Fibroblast of the conjunctiva (primary cell): ENCODE measurements at regions not wholly inside any gene's neighbourhood (a gene's known extent, or its start where the extent isn't known, plus 50 kb on each side); places are given as distances from the start of the nearest gene placed in this dataset.

Source experiments
- DNase-seq: peaks from one replicate; pipeline ENCODE4 v3.0.0-alpha.2; 2010; ENCODE audit warnings: low read depth

DNA sequence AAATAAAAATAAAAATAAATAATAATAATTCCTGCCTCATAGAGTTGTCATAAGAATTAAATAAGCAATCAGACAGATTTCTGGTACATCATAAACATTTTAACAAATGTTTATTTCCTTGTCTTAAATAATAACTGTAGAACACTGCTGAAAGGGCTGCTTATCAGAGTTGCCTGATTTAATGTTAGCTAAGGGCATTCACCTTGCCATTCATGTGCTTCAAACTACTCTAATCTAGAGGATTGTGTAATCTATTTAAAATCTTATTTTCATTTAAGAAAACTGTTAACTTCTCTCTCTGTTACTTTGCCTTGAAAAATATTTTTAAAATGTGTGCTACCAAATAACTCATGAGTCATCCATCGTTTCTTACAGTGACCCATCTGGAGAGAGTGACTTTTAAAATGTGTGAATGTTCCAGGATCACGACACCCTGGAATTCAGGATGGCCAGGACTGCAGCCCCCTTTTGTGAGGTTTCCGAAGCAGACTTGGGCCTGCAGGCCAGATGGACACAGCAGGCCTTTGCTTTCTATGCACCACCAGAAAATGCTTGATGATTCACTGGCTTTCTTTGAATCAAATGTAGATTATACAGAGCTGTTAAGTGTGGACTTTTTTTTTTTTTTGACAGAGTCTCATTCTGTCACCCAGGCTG, 109.1 kb upstream of the TNS3 start:
- DNase-seq: no peak

DNA sequence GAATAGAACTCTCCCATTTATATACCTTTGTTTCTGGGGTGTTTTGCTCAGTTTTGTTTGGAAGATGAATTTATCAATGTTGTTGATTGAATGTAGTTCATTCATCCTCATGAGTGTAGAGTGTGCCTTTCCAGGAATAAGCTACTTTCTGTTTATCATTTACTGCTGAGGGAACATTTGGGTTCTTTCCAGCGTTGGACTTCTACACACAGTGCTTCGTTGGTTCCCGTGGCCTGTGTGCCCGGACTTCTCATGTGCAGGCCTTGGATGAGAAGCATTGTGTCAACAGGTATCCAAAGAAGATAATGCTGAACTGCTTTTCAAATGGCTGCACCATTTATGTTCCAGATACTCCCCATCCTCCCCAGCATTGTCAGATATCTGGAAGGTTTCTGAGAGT, 107.6 kb upstream of the TNS3 start:
- no peak for DNase-seq

DNA sequence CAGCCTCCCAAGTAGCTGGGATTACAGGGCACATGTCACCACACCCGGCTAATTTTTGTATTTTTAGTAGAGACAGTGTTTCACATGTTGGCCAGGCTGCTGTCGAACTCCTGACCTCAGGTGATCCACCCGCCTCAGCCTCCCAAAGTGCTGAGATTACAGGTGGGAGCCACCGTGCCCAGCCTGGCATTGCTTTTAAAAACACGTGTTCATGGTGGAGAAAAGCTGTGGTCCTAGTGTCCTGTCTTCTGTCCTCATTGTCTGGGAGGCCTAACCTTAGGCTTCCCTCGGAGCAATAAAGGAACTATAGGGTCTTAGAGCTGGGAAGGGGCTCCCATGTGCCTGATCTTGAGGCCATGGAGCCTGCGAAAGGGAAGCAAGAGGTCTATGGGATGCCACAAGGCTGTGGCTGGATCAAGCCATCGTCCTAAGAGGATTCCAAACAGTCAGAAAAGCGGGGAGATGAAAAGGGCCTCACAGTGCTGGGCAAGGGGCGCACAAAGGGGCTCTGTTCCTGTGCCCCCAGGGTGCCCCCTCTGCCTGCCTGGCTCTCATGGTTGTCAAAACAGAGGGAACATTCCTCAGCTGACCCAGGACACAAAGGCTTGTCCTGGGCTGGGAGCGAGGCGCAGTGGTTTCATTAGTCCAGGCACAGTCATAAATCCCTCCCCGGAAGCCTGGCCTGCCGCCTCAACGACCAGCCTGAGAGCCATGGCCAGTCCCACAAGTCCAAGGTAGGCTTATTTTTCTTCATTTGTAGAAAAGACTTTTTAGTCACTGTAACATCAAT, 106.6 kb upstream of the TNS3 start:
- no peak for DNase-seq

DNA sequence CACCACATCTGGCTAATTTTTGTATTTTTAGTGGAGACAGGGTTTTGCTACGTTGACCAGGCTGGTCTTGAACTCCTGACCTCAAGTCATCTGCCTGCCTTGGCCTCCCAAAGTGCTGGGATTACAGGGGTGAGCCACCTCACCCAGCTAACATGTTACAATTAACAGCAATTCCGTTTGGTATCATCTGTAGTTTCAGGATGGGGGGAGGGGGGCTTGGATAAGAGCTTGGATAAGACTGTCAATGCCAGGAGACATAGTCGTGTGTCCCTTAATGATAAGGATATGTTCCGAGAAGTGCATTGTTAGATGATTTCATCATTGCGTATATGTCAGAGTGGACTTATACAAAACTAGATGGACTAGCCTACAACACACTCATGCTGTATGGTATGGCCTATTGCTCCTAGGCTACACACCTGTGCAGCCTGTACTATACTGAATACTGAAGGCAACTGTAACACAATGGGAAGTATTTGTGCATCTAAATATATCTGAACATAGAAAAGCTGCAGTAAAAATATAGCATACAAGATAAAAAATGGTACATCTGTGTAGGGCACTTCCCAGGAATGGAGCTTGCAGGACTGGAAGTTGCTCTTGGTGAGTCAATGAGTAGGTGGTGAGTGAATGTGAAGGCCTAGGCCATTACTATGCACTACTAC, 103.9 kb upstream of the TNS3 start:
- no peak for DNase-seq

DNA sequence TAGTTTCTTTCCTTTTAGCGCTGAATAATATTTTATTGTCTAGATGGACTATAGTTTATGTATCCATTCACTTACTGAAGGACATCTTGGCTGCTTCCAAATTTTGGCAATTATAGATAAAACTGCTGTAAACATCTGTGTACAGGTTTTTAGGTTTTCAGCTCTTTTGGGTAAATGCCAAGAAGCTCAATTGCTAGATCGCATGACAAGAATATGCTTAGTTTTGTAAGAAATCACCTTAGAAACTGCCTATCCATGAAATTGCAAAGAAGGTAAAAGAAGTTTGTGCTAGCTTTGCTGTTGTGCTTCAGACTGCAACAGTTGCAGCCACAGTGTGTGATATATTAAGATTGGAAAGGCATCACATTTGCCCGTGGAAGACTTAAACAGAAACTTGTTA, 103.2 kb upstream of the TNS3 start:
- DNase-seq: no peak

DNA sequence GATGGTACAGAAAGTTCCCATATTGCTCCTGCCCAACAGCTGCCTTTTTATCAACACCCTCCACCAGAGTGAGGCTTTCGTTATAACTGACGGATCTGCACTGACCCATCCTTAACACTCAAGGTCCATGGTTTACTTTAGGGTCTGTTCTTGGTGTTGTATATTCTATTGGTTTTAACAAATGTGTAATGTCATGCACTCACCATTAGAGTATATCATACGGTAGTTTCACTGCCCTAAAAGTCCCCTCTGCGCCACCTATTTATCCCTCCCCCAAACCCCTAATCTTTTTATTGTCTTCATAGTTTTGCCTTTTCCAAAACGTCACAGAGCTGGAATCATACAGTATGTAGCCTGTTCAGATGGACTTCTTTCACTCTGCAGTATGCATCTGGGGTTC, 102.8 kb upstream of the TNS3 start:
- DNase-seq: no peak

DNA sequence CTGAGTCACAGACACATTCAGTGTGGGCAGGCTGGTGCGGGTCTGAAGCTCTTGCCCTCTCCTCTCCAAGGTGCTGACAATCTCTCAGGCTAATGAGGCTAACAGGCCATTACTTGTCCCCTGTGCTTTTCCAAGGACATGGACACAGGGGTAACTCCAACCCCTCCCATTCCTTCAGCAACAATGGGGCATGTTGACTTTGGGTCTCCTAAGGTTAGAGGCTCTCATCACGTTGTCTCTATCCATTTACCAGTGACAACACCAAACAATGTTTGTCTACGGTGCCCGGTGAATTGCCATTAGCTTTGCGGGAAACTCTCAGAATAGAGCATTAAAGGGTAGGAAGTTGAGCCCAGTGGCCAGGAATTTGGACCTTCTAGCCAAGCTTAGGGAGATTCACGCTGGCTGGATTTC, 101.6 kb upstream of the TNS3 start:
- no peak for DNase-seq

DNA sequence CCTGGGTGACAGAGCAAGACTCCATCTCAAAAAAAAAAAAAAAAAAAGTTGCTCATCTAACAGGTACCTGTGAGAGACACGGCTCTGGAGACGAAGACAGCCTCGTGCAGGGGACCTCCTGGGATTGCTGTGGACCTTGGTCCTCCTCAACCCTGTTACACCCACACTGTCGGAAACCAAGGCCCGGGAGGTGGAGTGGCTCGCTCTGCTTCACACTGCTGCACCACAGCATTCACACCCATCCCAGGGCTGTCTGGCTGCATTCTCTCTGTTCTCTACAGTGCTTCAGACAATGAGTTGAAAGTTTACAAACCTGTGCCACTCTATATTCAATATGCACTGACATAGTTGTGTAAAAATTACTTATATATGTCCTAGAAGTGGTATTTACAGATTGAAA, 101.0 kb upstream of the TNS3 start:
- no peak for DNase-seq

DNA sequence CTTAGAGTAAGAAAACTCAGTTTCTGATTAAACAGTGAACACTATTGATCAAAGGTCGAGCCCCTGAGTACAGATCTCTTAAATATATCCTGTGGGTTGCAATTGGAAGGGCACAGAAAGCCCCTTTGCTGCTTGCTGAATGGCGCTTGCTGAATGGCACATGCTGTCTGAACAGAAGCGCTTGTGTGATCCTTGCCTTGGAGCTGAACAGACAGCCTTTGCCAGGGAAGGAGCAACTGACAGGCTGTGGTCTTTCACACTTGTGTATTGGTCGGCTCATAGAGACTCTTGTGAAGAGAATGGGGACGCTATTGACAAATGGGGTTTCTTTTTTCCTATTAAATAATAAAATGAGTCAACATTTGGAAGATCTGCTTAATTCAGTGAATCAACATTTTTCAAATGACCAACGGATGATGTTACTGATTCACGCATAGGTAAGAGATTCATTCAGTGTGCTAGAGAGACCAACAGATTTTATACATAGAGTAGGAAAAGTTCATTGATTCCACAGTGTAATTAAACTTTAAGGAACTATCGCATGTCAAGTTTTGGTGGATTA, 99.4 kb upstream of the TNS3 start:
- no peak for DNase-seq

DNA sequence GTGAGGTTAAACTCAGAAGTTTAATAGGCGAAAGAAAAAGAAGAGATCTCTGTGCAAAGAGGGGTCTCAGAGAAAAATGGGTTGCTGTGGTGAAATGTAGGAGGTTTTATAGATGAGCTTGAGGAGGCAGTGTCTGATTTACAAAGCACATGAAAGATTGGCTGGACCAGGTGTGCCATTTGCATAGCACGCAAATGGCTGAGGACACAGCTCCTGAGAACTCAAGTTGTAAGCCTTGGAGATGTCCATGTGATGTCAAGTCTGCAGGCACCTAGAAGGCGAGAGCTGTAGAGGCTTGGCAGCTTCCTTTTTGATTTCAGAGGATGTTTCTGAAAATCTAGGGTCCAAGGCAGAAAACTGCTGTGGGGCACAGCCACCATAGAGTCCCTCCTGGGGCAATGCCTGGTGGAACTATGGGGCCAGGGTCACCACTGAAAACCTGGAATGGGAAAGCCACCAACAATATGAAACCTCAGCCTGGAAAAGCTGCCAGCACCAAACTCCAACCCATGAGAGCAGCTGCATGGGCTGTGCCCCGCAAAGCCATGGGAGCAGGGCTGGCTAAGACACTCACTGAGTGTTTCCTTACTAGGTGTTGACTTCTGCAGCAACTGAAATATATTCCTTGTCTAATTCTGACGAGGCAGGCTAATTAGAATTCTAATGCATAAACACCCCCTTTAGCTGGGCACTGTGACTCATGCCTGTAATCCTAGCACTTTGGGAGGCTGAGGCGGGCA, 96.9 kb upstream of the TNS3 start:
- DNase-seq: no peak

DNA sequence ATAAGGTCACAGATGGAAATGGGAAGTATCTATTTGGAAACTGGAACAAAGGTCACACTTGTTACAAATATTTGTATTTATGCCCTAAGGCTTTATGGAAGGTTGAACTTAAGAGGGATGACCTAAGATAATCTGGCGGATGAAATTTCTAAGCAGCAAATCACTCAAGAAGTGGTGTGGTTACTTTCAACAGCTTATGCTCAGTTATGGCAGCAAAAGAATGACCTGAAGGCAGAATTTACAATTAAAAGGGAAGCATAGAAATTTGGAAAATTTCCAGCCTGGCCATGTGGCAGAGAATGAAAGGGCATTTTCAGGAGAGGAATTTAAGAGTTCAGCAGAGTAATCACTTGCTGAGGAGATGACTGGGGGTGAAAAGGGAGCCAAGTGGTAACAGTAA, 95.8 kb upstream of the TNS3 start:
- DNase-seq: no peak

DNA sequence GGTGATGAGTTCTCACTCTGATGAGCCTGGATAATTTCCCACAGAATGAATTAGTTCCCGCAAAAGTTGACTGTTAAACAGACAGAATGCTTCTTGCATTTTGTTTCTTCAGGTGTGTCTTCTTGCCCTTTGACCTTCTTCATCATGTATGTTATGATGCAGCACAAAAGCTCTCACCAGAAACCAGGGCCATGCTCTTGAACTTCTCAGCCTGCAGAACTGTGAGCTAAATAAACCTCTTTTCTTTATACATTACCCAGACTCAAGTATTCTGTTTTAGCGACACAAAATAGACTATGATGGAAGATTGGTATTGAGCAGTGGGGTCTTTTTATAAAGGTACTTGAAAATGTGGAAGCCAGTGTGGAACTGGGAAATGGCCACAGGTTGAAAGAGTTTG, 95.2 kb upstream of the TNS3 start:
- no peak for DNase-seq

DNA sequence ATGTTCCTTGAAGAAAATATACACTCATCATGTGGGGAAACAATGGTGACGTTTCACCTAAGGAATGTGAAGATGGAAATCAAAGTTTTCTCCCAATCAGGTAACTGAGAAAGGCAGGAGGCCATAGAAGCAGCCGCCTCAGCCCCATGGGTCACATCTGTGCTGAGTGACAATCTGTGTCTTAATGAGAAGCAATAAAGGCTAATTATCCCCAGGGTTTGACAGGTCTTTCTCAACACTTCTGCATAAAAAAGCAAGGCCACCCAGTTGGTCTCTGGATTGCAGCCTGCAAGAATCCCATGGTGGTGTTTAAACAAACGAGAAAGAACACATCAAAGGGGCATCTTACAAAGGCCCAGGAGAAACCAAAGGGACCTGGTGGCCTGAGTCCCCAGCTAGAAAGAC, 91.1 kb upstream of the TNS3 start:
- no peak for DNase-seq

DNA sequence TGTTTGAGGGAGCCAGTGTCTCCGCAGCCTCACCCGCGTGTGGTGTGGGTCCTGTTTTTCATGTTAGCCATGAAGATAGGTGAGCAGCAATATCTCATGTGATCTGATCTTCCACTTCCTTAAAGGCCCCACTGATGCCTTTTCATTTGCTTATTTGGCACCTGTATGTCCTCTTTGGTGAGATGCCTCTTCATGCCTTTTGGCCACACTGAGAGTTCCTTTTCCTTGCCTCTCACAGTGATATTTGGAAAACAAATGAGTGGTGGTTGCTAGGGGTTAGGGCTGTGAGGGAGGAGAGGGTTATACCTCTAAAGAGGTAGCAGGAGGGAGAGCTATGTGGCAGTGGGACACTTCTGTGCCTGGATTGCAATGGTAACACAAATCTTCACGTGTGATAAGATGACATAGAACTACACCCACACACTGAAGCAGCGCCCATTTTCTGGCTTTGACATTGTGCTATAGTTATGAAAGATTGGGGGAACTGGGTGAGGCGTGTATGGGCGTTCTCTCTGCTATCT, 90.4 kb upstream of the TNS3 start:
- no peak for DNase-seq

DNA sequence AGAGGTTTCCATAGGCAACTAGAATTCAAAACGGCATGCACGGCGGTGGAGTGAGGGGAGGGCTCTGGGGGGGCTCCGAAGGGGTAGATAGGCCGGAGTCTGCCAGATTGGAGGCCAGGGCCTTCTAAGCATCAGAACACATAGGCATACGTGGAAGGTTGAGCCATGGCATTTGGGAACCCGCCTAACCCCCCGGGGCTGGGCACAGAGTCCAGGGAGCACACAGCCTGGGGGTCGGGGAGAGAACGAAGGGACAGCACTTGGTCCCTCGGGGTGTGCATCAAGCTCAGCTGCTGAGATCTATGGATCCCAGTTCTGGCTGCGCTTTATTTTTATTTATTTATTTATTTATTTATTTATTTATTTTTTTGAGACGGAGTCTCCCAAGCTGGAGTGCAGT, 89.4 kb upstream of the TNS3 start:
- no peak for DNase-seq

DNA sequence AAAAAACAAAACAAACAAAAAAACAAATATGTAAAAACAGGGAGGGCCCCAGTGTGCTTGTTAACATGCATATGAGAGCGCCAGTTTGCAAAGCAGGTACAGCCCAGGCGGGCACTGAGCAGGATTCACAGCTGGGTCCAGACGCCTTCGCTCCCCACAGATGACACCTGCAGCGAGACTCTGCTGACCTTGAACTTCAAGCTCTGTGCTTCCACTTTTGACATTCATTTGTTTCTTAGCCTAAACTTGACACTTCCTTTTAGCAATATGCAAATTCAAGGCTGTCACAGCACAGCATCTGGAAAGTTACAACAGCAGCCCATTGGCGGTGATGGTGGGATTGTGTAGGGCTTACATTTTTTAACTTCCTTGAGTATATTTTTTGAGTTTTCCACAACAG, 88.8 kb upstream of the TNS3 start:
- no peak for DNase-seq

DNA sequence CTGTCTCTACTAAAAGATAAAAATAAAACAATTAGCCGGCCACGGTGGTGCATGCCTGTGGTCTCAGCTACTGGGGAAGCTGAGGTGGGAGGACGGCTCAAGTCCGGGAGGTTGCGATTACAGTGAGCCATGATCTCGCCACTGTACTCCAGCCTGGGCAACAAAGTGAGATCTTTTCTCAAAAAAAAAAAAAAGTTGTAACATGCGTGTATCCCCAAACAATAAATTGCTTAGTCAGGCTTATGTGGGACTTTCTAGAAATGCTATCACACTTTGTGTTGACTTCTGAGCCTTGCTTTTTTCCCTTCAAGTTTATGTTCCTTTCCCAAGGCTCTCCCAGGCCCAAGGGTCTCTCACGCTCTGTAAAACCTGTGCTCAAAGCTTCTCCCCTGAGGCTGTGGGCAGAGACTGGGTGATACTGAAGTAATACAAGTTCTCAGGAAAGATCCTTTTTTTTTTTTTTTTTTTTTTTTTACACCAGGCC, 88.0 kb upstream of the TNS3 start:
- DNase-seq: no peak

DNA sequence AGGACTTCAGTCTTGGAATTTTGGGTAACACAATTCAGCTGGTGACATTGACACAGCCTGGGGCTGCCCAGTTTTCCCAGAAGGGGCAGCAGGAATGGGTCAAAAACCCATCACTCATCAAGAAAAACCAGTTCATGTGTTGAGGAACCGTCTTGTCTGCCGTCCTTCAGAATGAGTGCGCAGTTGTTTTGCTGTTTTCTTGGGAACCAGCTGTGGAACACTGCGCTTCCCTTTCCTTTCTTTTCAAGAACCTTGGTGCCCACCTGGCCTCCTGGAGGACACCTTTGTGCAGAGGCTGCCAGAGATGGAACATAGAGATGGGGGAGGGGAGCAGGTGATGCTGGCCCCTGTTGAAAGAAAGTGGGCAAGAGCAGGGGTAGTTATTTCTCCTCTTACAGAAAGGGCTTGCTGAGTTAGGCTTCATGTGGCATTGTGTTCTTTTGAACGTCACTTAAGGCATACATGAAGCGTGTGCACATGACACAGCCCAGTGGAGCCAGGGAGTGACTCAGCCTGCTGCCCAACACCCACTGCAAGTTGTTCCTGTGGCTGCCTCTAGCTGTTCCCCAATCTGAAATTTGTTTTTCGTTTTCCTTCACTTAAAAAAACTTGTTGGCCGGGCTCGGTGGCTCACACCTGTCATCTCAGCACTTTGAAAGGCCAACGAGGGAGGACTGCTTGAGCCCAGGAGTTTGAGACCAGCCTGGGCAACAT, 87.4 kb upstream of the TNS3 start:
- DNase-seq: peak; percentile 80

DNA sequence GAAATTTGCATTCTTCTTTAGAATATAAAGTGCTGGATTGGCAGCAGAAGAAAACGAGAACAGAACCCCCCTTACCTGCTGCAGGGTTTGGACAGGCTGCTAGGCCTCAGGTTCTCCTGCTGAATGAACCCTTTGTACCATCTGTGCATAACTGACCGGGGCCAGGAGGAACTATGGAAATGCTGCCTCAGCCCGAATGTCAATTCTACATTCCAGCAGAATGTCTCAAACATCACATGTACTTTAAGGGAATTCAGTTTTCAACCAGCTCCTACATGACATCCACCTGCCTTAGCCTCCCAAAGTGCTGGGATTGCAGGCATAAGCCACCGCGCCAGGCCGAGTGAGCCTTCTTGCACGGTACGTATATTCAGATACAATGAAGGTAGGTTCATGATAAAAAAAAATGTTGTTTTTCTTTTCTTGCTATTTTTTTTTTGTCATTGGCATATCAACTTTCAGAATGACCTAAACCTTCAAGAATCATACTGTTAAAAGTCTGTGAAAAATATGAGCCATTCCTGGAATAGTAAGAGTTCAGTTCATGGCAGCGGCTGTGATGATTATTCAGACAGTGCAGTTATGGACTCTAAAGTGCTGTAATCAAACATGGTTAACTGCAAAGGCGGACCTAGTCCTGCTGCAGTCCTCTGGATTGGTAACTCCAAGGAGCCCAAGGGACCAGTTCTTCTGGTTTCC, 84.4 kb upstream of the TNS3 start:
- no peak for DNase-seq

DNA sequence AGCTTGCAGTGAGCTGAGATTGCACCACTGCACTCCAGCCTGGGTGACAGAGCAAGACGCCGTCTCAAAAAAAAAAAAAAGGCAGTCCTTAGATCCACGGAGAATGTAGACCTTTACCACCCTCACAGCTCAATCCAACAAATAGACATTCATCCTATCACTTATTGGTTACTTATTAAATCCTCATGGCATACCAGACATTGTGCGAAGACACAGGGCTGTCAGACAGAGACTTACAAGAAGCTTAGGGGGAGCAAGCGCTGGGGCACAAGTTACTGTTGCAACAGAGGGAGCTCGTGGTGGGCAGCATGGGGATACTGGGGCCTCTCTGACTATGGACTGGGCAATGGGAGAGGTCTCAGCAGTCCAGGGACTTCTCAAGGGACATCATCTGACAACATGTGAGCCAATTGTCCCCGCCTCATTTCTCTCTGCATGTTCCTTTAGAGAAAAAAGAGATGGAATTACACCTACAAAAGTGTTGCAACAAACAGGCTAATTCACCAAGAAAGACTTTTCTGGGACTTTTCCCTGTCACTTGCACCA, 82.8 kb upstream of the TNS3 start:
- DNase-seq: no peak
